ENCODE measurements at regions not wholly inside any gene's neighbourhood (a gene's known extent, or its start where the extent isn't known, plus 50 kb on each side); places are given as distances from the start of the nearest gene placed in this dataset.

- Histone ChIP-seq H3K9me3 (ENCODE audit: insufficient read depth, low read length) (no peaks in the 10 kb centered on the region), H3K4me1 (ENCODE audit: insufficient read depth, insufficient read length) (no peaks in the 10 kb centered on the region), H3K27me3 (ENCODE audit: insufficient read depth, insufficient read length) (no peaks in the 10 kb centered on the region), H3K9ac (ENCODE audit: insufficient read length, low read depth) (no peak overlapping the region), H3K36me3 (ENCODE audit: insufficient read depth, insufficient read length, low read length) (no peaks in the 10 kb centered on the region), H3K4me3 (ENCODE audit: insufficient read length, low read depth) (no peak overlapping the region)
- DNase-seq (ENCODE audit: low read depth, low spot score): no peak
- TF ChIP-seq ZNF274 (IDR thresholded peaks at IDR 0.05; ENCODE audit: low read depth, low read length) (no peak), SUZ12 (IDR thresholded peaks at IDR 0.05; ENCODE audit: extremely low read depth, insufficient read depth, insufficient read length) (no peak), YY1 (IDR thresholded peaks at IDR 0.05; ENCODE audit: insufficient read depth, insufficient read length) (no peak)
These were observed 1466.4 kb downstream of the EFNB2 start for GRCh38 chr13:105069106-105069505.

DNA sequence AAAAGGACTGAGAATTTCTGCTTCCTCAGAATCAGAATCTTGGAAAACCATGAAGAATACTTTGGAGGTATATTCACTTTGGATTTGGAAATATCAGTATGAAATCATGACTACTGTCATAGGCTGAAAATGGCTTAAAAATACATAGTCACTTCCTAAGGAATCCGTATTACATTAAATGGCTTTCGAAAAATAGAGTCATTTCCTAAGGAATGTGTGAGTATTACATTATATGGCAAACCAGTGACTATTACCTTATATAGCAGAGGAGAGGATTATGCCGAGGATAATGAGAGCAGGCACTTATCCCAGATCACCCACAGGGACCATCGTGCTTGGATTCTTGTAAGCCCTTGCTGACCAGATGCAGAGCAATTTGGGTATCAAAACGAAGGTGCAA, 1471.8 kb downstream of the EFNB2 start:
- Histone ChIP-seq H3K4me3 (ENCODE audit: insufficient read length, low read depth) (no peak overlapping the region), H3K9ac (ENCODE audit: insufficient read length, low read depth) (no peak overlapping the region), H3K27me3 (ENCODE audit: insufficient read depth, insufficient read length) (no peaks in the 10 kb centered on the region), H3K36me3 (ENCODE audit: insufficient read depth, insufficient read length, low read length) (no peaks in the 10 kb centered on the region), H3K4me1 (ENCODE audit: insufficient read depth, insufficient read length) (no peaks in the 10 kb centered on the region), H3K9me3 (ENCODE audit: insufficient read depth, low read length) (no peaks in the 10 kb centered on the region)
- DNase-seq (ENCODE audit: low read depth, low spot score): no peak
- TF ChIP-seq SUZ12 (IDR thresholded peaks at IDR 0.05; ENCODE audit: extremely low read depth, insufficient read depth, insufficient read length) (no peak), YY1 (IDR thresholded peaks at IDR 0.05; ENCODE audit: insufficient read depth, insufficient read length) (no peak), ZNF274 (IDR thresholded peaks at IDR 0.05; ENCODE audit: low read depth, low read length) (no peak)

DNA sequence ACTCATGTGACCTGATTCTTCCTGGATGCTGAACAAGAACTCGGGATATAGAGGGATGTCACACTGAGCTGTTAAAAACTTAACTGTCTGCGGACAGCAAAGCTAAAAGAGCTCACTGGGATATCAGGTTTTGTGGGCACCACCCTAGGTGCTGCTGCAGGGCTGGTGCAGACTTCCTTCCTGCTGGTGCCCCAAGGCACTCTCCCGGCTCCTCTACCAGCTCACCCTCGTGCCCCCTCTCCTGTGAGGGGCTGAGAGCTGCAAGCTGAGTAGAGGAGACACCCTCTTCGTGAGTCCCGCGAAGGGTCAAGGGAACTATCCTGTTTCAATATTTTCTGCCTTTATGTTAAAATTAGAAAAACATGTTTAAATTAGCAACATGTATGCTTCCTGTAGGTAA, 1475.7 kb downstream of the EFNB2 start:
- no peaks in the 10 kb centered on the region for H3K9me3 ChIP-seq (ENCODE audit: insufficient read depth, low read length)
- no peaks in the 10 kb centered on the region for H3K27me3 ChIP-seq (ENCODE audit: insufficient read depth, insufficient read length)
- TF ChIP-seq ZNF274 (IDR thresholded peaks at IDR 0.05; ENCODE audit: low read depth, low read length) (no peak), SUZ12 (IDR thresholded peaks at IDR 0.05; ENCODE audit: extremely low read depth, insufficient read depth, insufficient read length) (no peak), YY1 (IDR thresholded peaks at IDR 0.05; ENCODE audit: insufficient read depth, insufficient read length) (no peak)
- DNase-seq (ENCODE audit: low read depth, low spot score): no peak
- no peak overlapping the region for H3K4me3 ChIP-seq (ENCODE audit: insufficient read length, low read depth)
- no peaks in the 10 kb centered on the region for H3K4me1 ChIP-seq (ENCODE audit: insufficient read depth, insufficient read length)
- H3K36me3 ChIP-seq (ENCODE audit: insufficient read depth, insufficient read length, low read length): no peaks in the 10 kb centered on the region
- H3K9ac ChIP-seq (ENCODE audit: insufficient read length, low read depth): no peak overlapping the region

DNA sequence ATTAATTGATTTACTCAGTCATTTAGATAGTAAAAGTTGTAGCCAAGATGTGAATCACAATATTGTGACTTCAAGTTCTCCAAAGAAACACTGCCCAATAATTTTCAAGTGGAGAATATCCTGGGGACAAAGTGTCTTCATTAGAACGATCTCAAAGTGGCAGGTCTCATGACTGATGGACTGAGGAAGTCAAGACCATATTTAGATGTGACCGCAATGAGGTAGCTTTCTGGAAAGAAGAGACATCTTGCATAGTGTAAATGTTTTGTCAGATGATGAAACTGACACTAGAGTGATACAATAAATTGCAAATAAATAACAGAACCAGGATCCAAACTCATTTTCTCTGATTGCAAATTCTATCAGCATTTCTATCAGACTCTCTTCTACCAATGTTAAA, 1476.9 kb downstream of the EFNB2 start:
- DNase-seq (ENCODE audit: low read depth, low spot score): no peak
- no peak for TF ChIP-seq ZNF274 (IDR thresholded peaks at IDR 0.05; ENCODE audit: low read depth, low read length)
- no peak for TF ChIP-seq YY1 (IDR thresholded peaks at IDR 0.05; ENCODE audit: insufficient read depth, insufficient read length)
- no peak for TF ChIP-seq SUZ12 (IDR thresholded peaks at IDR 0.05; ENCODE audit: extremely low read depth, insufficient read depth, insufficient read length)
- H3K9ac ChIP-seq (ENCODE audit: insufficient read length, low read depth): no peak overlapping the region
- H3K4me3 ChIP-seq (ENCODE audit: insufficient read length, low read depth): no peak overlapping the region
- no peaks in the 10 kb centered on the region for H3K36me3 ChIP-seq (ENCODE audit: insufficient read depth, insufficient read length, low read length)
- H3K27me3 ChIP-seq (ENCODE audit: insufficient read depth, insufficient read length): no peaks in the 10 kb centered on the region
- H3K9me3 ChIP-seq (ENCODE audit: insufficient read depth, low read length): no peaks in the 10 kb centered on the region
- no peaks in the 10 kb centered on the region for H3K4me1 ChIP-seq (ENCODE audit: insufficient read depth, insufficient read length)

DNA sequence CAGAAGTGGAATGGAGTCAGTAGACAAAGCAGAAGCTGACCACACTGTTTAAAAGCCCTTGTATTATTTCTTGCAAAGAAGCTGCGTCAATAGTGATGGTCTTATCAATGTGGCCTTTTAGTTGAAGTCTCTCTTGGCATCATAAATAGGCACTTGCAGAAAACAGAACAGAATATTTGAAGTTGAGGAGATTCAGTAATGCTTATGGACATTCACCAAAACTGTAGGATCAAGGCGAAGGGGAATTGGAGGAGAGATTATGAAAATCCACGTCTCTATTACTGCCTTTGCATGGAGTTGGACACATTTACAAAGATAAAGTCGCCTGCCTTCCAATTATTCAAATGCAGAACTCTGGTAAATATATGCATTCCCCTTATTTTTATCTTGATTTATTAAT, 1482.8 kb downstream of the EFNB2 start:
- DNase-seq (ENCODE audit: low read depth, low spot score): no peak
- Histone ChIP-seq H3K27me3 (ENCODE audit: insufficient read depth, insufficient read length) (no peaks in the 10 kb centered on the region), H3K9ac (ENCODE audit: insufficient read length, low read depth) (no peak overlapping the region), H3K4me3 (ENCODE audit: insufficient read length, low read depth) (no peak overlapping the region), H3K9me3 (ENCODE audit: insufficient read depth, low read length) (no peaks in the 10 kb centered on the region), H3K4me1 (ENCODE audit: insufficient read depth, insufficient read length) (no peaks in the 10 kb centered on the region), H3K36me3 (ENCODE audit: insufficient read depth, insufficient read length, low read length) (no peaks in the 10 kb centered on the region)
- TF ChIP-seq SUZ12 (IDR thresholded peaks at IDR 0.05; ENCODE audit: extremely low read depth, insufficient read depth, insufficient read length): no peak
- no peak for TF ChIP-seq YY1 (IDR thresholded peaks at IDR 0.05; ENCODE audit: insufficient read depth, insufficient read length)
- TF ChIP-seq ZNF274 (IDR thresholded peaks at IDR 0.05; ENCODE audit: low read depth, low read length): no peak

GRCh38 chr13:105050686-105051085, 1484.8 kb downstream of the EFNB2 start:
- H3K27me3 ChIP-seq (ENCODE audit: insufficient read depth, insufficient read length): no peaks in the 10 kb centered on the region
- no peak for DNase-seq (ENCODE audit: low read depth, low spot score)
- H3K9me3 ChIP-seq (ENCODE audit: insufficient read depth, low read length): no peaks in the 10 kb centered on the region
- H3K36me3 ChIP-seq (ENCODE audit: insufficient read depth, insufficient read length, low read length): no peaks in the 10 kb centered on the region
- no peak overlapping the region for H3K4me3 ChIP-seq (ENCODE audit: insufficient read length, low read depth)
- TF ChIP-seq ZNF274 (IDR thresholded peaks at IDR 0.05; ENCODE audit: low read depth, low read length): no peak
- TF ChIP-seq YY1 (IDR thresholded peaks at IDR 0.05; ENCODE audit: insufficient read depth, insufficient read length): no peak
- TF ChIP-seq SUZ12 (IDR thresholded peaks at IDR 0.05; ENCODE audit: extremely low read depth, insufficient read depth, insufficient read length): no peak
- H3K4me1 ChIP-seq (ENCODE audit: insufficient read depth, insufficient read length): no peaks in the 10 kb centered on the region
- H3K9ac ChIP-seq (ENCODE audit: insufficient read length, low read depth): no peak overlapping the region

GRCh38 chr13:105048677-105049076, 1486.8 kb downstream of the EFNB2 start:
- no peak overlapping the region for H3K9ac ChIP-seq (ENCODE audit: insufficient read length, low read depth)
- no peaks in the 10 kb centered on the region for H3K36me3 ChIP-seq (ENCODE audit: insufficient read depth, insufficient read length, low read length)
- DNase-seq (ENCODE audit: low read depth, low spot score): no peak
- no peaks in the 10 kb centered on the region for H3K27me3 ChIP-seq (ENCODE audit: insufficient read depth, insufficient read length)
- H3K4me3 ChIP-seq (ENCODE audit: insufficient read length, low read depth): no peak overlapping the region
- H3K4me1 ChIP-seq (ENCODE audit: insufficient read depth, insufficient read length): no peaks in the 10 kb centered on the region
- TF ChIP-seq SUZ12 (IDR thresholded peaks at IDR 0.05; ENCODE audit: extremely low read depth, insufficient read depth, insufficient read length) (no peak), ZNF274 (IDR thresholded peaks at IDR 0.05; ENCODE audit: low read depth, low read length) (no peak), YY1 (IDR thresholded peaks at IDR 0.05; ENCODE audit: insufficient read depth, insufficient read length) (no peak)
- H3K9me3 ChIP-seq (ENCODE audit: insufficient read depth, low read length): no peaks in the 10 kb centered on the region
